ENCODE measurements at regions not wholly inside any gene's neighbourhood (a gene's known extent, or its start where the extent isn't known, plus 50 kb on each side); places are given as distances from the start of the nearest gene placed in this dataset.

DNA sequence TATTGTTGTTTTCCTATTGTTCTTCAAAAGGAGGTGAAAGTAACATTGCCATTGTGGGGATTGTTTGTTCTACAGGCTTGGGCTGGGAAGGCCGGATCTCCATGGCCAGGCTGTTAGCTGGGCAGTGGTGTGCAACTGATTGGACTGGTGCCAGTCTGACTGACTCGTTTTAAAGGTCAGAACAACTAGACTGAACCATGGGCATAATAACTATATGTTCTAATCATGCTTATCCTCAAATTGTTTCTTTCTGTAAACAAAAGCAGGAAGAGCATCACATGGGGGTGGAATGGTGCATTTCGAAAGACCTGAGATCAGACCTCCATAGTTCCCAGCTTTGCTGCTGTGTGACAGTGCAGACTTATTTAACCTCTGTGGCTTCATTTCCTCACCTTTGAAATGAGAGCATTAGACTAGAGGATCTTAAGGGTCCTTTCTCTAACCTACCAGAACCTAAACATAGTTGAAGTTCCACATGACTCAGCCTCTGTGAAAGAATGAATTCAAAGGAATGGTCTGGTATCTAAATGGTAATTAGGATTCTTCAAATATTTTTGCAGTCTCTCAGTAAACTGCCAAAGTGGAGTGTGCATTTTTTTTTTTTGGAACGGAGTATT lies 66.7 kb upstream of the PGRMC2 start:
- TF ChIP-seq, protein P1, sequence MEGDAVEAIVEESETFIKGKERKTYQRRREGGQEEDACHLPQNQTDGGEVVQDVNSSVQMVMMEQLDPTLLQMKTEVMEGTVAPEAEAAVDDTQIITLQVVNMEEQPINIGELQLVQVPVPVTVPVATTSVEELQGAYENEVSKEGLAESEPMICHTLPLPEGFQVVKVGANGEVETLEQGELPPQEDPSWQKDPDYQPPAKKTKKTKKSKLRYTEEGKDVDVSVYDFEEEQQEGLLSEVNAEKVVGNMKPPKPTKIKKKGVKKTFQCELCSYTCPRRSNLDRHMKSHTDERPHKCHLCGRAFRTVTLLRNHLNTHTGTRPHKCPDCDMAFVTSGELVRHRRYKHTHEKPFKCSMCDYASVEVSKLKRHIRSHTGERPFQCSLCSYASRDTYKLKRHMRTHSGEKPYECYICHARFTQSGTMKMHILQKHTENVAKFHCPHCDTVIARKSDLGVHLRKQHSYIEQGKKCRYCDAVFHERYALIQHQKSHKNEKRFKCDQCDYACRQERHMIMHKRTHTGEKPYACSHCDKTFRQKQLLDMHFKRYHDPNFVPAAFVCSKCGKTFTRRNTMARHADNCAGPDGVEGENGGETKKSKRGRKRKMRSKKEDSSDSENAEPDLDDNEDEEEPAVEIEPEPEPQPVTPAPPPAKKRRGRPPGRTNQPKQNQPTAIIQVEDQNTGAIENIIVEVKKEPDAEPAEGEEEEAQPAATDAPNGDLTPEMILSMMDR (IDR thresholded peaks at IDR 0.05 in 8 of 11, conservative IDR thresholded peaks at IDR 0.05 in 3 of 11), result no peak
- no peak for TF ChIP-seq POLR2A (IDR thresholded peaks at IDR 0.05)
- no peak for TF ChIP-seq POLR2AphosphoS5 (IDR thresholded peaks at IDR 0.05)
